Natural killer cell (primary cell): ENCODE measurements at regions not wholly inside any gene's neighbourhood (a gene's known extent, or its start where the extent isn't known, plus 50 kb on each side); places are given as distances from the start of the nearest gene placed in this dataset.

ENCODE experiments used
- ATAC-seq, 3 donors: fragments of 150-1000 bp in 2 of 3; fragments of 200-7000 bp in 1 of 3; cut with Tn5 transposase; 1 replicate in 1 of 3; 2 replicates in 2 of 3; pipeline ENCODE4 v1.10.0; 2021; ENCODE audit warnings: mild to moderate bottlenecking in 2 of 3, moderate library complexity in 2 of 3
- DNase-seq, 2 donors: peaks; one replicate each; pipeline versions ENCODE4 v3.0.0 to v3.0.0-alpha.2; 2013 to 2021; ENCODE audit warnings: mixed read lengths in 1 of 2
- H3K27ac ChIP-seq: one replicate; pipeline ENCODE4 v1.5.1; 2013; ENCODE audit warnings: mild to moderate bottlenecking, low read length
- H3K27me3 ChIP-seq: one replicate; pipeline ENCODE4 v1.6.1; 2013; ENCODE audit warnings: low read length; ENCODE audit not compliant: control insufficient read depth, insufficient read depth
- H3K36me3 ChIP-seq: one replicate; pipeline ENCODE4 v1.6.1; 2013; ENCODE audit warnings: low read length; ENCODE audit not compliant: control insufficient read depth, insufficient read depth
- H3K4me1 ChIP-seq: one replicate; pipeline ENCODE4 v1.6.1; 2013; ENCODE audit warnings: low read length; ENCODE audit not compliant: control insufficient read depth, insufficient read depth
- H3K4me3 ChIP-seq: one replicate; pipeline ENCODE4 v1.5.1; 2013; ENCODE audit warnings: low read length
- H3K9me3 ChIP-seq: one replicate; pipeline ENCODE4 v1.6.1; 2013; ENCODE audit warnings: low read length; ENCODE audit not compliant: control insufficient read depth, insufficient read depth
- H3K27ac Mint-ChIP-seq, 2 donors: one replicate each; pipeline ENCODE4 v1.8.0; 2022; ENCODE audit warnings: mild to moderate bottlenecking in 2 of 2, mixed read lengths in 2 of 2, moderate library complexity in 1 of 2
- H3K27me3 Mint-ChIP-seq, 2 donors: one replicate each; pipeline ENCODE4 v1.8.0; 2022; ENCODE audit warnings: low read depth in 2 of 2, mixed read lengths in 2 of 2
- H3K36me3 Mint-ChIP-seq: one replicate; pipeline ENCODE4 v1.8.0; 2022; ENCODE audit warnings: mixed read lengths
- H3K4me1 Mint-ChIP-seq, 2 donors: one replicate each; pipeline ENCODE4 v1.8.0; 2022; ENCODE audit warnings: mixed read lengths in 2 of 2
- H3K4me3 Mint-ChIP-seq: one replicate; pipeline ENCODE4 v1.8.0; 2022; ENCODE audit warnings: mild to moderate bottlenecking, moderate library complexity, mixed read lengths
- H3K9me3 Mint-ChIP-seq, 2 donors: one replicate each; pipeline ENCODE4 v1.8.0; 2022; ENCODE audit warnings: mixed read lengths in 2 of 2
- CTCF ChIP-seq: fragments of 200-600 bp; IDR thresholded peaks from one replicate; pipeline ENCODE4 v1.8.0; 2022; ENCODE audit warnings: antibody characterized with exemption
- WGBS: methylation state at CpG from one replicate; pipeline ENCODE4 v1.1.7; 2013; ENCODE audit warnings: missing lambda C conversion rate; ENCODE audit not compliant: insufficient coverage; 5-methylcytosine and 5-hydroxymethylcytosine counted together
- intact Hi-C: fragments of 100-400 bp; cut with micrococcal nuclease; formaldehyde crosslinking; loops from one replicate; pipeline ENCODE4 v1.14.2; 2022

GRCh38 chr12:113619202-113619601 is 147.5 kb upstream of the LHX5 start:
- 71% methylated on average over 4 of the region's 5 CpGs for WGBS
- Mint-ChIP-seq H3K9me3 (no peaks in the 10 kb centered on the region), H3K27ac (no peak overlapping the region), H3K4me1 (no peaks in the 10 kb centered on the region), H3K4me3 (no peak overlapping the region), H3K36me3 (no peaks in the 10 kb centered on the region), H3K27me3 (peaks cover 6 to 16% of the 10 kb centered on the region in 2 donors)
- no peak for DNase-seq
- Histone ChIP-seq H3K4me1 (no peaks in the 10 kb centered on the region), H3K27me3 (no peaks in the 10 kb centered on the region), H3K4me3 (no peak overlapping the region), H3K27ac (no peak overlapping the region), H3K9me3 (no peaks in the 10 kb centered on the region), H3K36me3 (no peaks in the 10 kb centered on the region)
- TF ChIP-seq CTCF, result no peak
- intact Hi-C loops, result no loop called here
- no peak for ATAC-seq

DNA sequence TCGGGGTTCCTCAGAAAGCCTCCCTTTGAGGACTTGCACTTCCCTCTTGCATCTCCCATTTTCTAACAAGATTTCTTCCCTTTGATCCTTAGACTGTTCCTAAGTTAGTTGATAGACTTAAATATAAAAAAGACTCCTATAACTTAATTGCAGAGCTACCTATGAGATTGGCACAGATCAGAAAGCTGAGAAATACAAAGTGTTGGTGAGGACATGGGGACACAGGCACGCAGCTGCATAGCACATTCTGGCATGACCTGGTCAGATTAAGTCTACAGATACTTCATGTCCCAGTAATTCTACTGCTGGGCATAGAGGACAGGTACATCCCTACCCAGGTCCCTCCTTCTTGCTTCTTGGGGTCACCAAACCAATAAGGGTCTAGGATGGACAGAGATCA is 141.7 kb upstream of the LHX5 start:
- no peak overlapping the region for H3K4me3 Mint-ChIP-seq
- peaks cover 9% of the 10 kb centered on the region for H3K27me3 ChIP-seq
- no peaks in the 10 kb centered on the region for H3K36me3 ChIP-seq
- no peak for ATAC-seq
- H3K4me1 Mint-ChIP-seq, result no peaks in the 10 kb centered on the region
- H3K27ac Mint-ChIP-seq, result no peak overlapping the region
- H3K36me3 Mint-ChIP-seq, result no peaks in the 10 kb centered on the region
- H3K27me3 Mint-ChIP-seq, result peaks cover 36 to 43% of the 10 kb centered on the region in 2 donors
- H3K9me3 ChIP-seq, result no peaks in the 10 kb centered on the region
- H3K27ac ChIP-seq, result no peak overlapping the region
- intact Hi-C loops, result no loop called here
- H3K4me3 ChIP-seq, result no peak overlapping the region
- H3K4me1 ChIP-seq, result no peaks in the 10 kb centered on the region
- no peak for TF ChIP-seq CTCF
- DNase-seq, result no peak
- 81% methylated on average over 2 of the region's 2 CpGs for WGBS
- no peaks in the 10 kb centered on the region for H3K9me3 Mint-ChIP-seq

GRCh38 chr12:113612793-113613192 is 141.1 kb upstream of the LHX5 start:
- H3K27ac ChIP-seq, result no peak overlapping the region
- no peaks in the 10 kb centered on the region for H3K4me1 Mint-ChIP-seq
- H3K36me3 ChIP-seq, result no peaks in the 10 kb centered on the region
- H3K9me3 ChIP-seq, result no peaks in the 10 kb centered on the region
- no peaks in the 10 kb centered on the region for H3K9me3 Mint-ChIP-seq
- H3K27me3 ChIP-seq, result peaks cover 9% of the 10 kb centered on the region
- no peak overlapping the region for H3K27ac Mint-ChIP-seq
- H3K36me3 Mint-ChIP-seq, result no peaks in the 10 kb centered on the region
- 60% methylated on average over 3 of the region's 3 CpGs for WGBS
- ATAC-seq, result no peak
- no peak for TF ChIP-seq CTCF
- intact Hi-C loops, result no loop called here
- H3K27me3 Mint-ChIP-seq, result peaks cover 40 to 43% of the 10 kb centered on the region in 2 donors
- no peak overlapping the region for H3K4me3 Mint-ChIP-seq
- H3K4me3 ChIP-seq, result no peak overlapping the region
- no peak for DNase-seq
- H3K4me1 ChIP-seq, result no peaks in the 10 kb centered on the region

- TF ChIP-seq CTCF, result no peak
- Mint-ChIP-seq H3K27me3 (peaks cover 40 to 43% of the 10 kb centered on the region in 2 donors), H3K27ac (no peak overlapping the region), H3K9me3 (no peaks in the 10 kb centered on the region), H3K36me3 (no peaks in the 10 kb centered on the region), H3K4me3 (no peak overlapping the region), H3K4me1 (no peaks in the 10 kb centered on the region)
- Histone ChIP-seq H3K27ac (no peak overlapping the region), H3K4me1 (no peaks in the 10 kb centered on the region), H3K9me3 (no peaks in the 10 kb centered on the region), H3K36me3 (no peaks in the 10 kb centered on the region), H3K27me3 (peaks cover 9% of the 10 kb centered on the region), H3K4me3 (no peak overlapping the region)
- intact Hi-C loops, result no loop called here
- no peak for ATAC-seq
- no peak for DNase-seq
- WGBS, result 38% methylated on average over 15 of the region's 16 CpGs
Measured at GRCh38 chr12:113612076-113612728, 140.5 kb upstream of the LHX5 start.
